ENCODE measurements at regions not wholly inside any gene's neighbourhood (a gene's known extent, or its start where the extent isn't known, plus 50 kb on each side); places are given as distances from the start of the nearest gene placed in this dataset.

- no peak for DNase-seq (ENCODE audit: low read depth)
These were observed 113.4 kb upstream of the PKDCC start for GRCh38 chr2:41934329-41934958.

- no peak for DNase-seq (ENCODE audit: low read depth)
These were observed 112.8 kb upstream of the PKDCC start for GRCh38 chr2:41935002-41935401.

GRCh38 chr2:41935825-41936224 lies 112.0 kb upstream of the PKDCC start:
- DNase-seq (ENCODE audit: low read depth): no peak

GRCh38 chr2:41936771-41937463 lies 110.9 kb upstream of the PKDCC start:
- no peak for DNase-seq (ENCODE audit: low read depth)

- no peak for DNase-seq (ENCODE audit: low read depth)
These were observed 110.3 kb upstream of the PKDCC start for GRCh38 chr2:41937464-41937906.

- DNase-seq (ENCODE audit: low read depth): no peak
These were observed 109.7 kb upstream of the PKDCC start for GRCh38 chr2:41937921-41938708.

GRCh38 chr2:41940060-41940744 lies 107.6 kb upstream of the PKDCC start:
- DNase-seq (ENCODE audit: low read depth): no peak

- no peak for DNase-seq (ENCODE audit: low read depth)
These were observed 107.1 kb upstream of the PKDCC start for GRCh38 chr2:41940745-41941063.

GRCh38 chr2:41941831-41942230 lies 106.0 kb upstream of the PKDCC start:
- no peak for DNase-seq (ENCODE audit: low read depth)

- no peak for DNase-seq (ENCODE audit: low read depth)
These were observed 105.5 kb upstream of the PKDCC start for GRCh38 chr2:41942278-41942677.

GRCh38 chr2:41943159-41943558 lies 104.7 kb upstream of the PKDCC start:
- no peak for DNase-seq (ENCODE audit: low read depth)

GRCh38 chr2:41944220-41944880 lies 103.5 kb upstream of the PKDCC start:
- DNase-seq (ENCODE audit: low read depth): no peak

- no peak for DNase-seq (ENCODE audit: low read depth)
These were observed 100.0 kb upstream of the PKDCC start for GRCh38 chr2:41947701-41948396.

GRCh38 chr2:41948397-41948763 lies 99.4 kb upstream of the PKDCC start:
- no peak for DNase-seq (ENCODE audit: low read depth)

- DNase-seq (ENCODE audit: low read depth): no peak
These were observed 98.5 kb upstream of the PKDCC start for GRCh38 chr2:41949091-41949882.

- no peak for DNase-seq (ENCODE audit: low read depth)
These were observed 97.7 kb upstream of the PKDCC start for GRCh38 chr2:41949883-41950665.

GRCh38 chr2:41950666-41950960 lies 97.2 kb upstream of the PKDCC start:
- no peak for DNase-seq (ENCODE audit: low read depth)

GRCh38 chr2:41954304-41955291 lies 93.2 kb upstream of the PKDCC start:
- no peak for DNase-seq (ENCODE audit: low read depth)
